Liver (tissue), 8 donors: ENCODE measurements at regions not wholly inside any gene's neighbourhood (a gene's known extent, or its start where the extent isn't known, plus 50 kb on each side); places are given as distances from the start of the nearest gene placed in this dataset.

Experiments
- DNase-seq: peaks from one replicate; pipeline ENCODE4 v3.0.0-alpha.2; 2017; ENCODE audit warnings: low spot score
- H3K27ac ChIP-seq, 2 donors: one replicate each; pipeline ENCODE4 v1.7.0; 2013; ENCODE audit warnings: inconsistent platforms in 2 of 2, low read length in 2 of 2, control low read depth in 1 of 2, low read depth in 1 of 2, mild to moderate bottlenecking in 1 of 2
- H3K27me3 ChIP-seq, 4 donors: one replicate each; pipeline versions ENCODE4 v1.6.1 to v1.7.0; 2013; ENCODE audit warnings: low read length in 3 of 4, inconsistent platforms in 1 of 4, mild to moderate bottlenecking in 1 of 4, moderate library complexity in 1 of 4; ENCODE audit not compliant: control insufficient read depth in 4 of 4, insufficient read depth in 4 of 4
- H3K36me3 ChIP-seq, 4 donors: one replicate each; pipeline versions ENCODE4 v1.6.1 to v1.7.0; 2013; ENCODE audit warnings: low read length in 3 of 4, mild to moderate bottlenecking in 3 of 4, low read depth in 1 of 4, moderate library complexity in 1 of 4; ENCODE audit not compliant: control insufficient read depth in 4 of 4, insufficient read depth in 3 of 4
- H3K4me1 ChIP-seq, 4 donors: one replicate each; pipeline versions ENCODE4 v1.6.1 to v1.7.0; 2013; ENCODE audit warnings: low read length in 3 of 4, mild to moderate bottlenecking in 3 of 4, moderate library complexity in 1 of 4; ENCODE audit not compliant: control insufficient read depth in 4 of 4, insufficient read depth in 4 of 4
- H3K4me3 ChIP-seq, 3 donors: one replicate each; pipeline versions ENCODE4 v1.6.1 to v1.7.0; 2013; ENCODE audit warnings: low read length in 3 of 3, control low read depth in 1 of 3, low read depth in 1 of 3, mild to moderate bottlenecking in 1 of 3
- H3K9ac ChIP-seq, 2 donors: one replicate each; pipeline ENCODE4 v1.7.0; 2013; ENCODE audit warnings: low read length in 2 of 2, mild to moderate bottlenecking in 2 of 2, moderate library complexity in 2 of 2, control low read depth in 1 of 2, low read depth in 1 of 2
- H3K9me3 ChIP-seq, 4 donors: one replicate each; pipeline versions ENCODE4 v1.6.1 to v1.7.0; 2013; ENCODE audit warnings: low read length in 3 of 4; ENCODE audit not compliant: control insufficient read depth in 4 of 4
- CTCF ChIP-seq: fragments of 150-350 bp; IDR thresholded peaks from 2 replicates; pipeline ENCODE4 v1.5.1; 2017; ENCODE audit warnings: improper control_type of control experiment, low read depth, low read length; ENCODE audit not compliant: missing input control
- EGR1 ChIP-seq, 2 donors: IDR thresholded peaks; 2 replicates each; pipeline ENCODE4 v1.6.1; 2016 to 2018; ENCODE audit warnings: antibody characterized with exemption in 2 of 2, low read depth in 2 of 2
- FOXA1 ChIP-seq: IDR thresholded peaks from 2 replicates; pipeline ENCODE4 v1.6.1; 2016; ENCODE audit warnings: antibody characterized with exemption
- FOXA2 ChIP-seq: IDR thresholded peaks from 2 replicates; pipeline ENCODE4 v1.6.1; 2016; ENCODE audit warnings: antibody characterized with exemption
- GABPA ChIP-seq, 2 donors: IDR thresholded peaks in 1 of 2; conservative IDR thresholded peaks in 1 of 2; 2 replicates each; pipeline ENCODE4 v1.6.1; 2016; ENCODE audit warnings: antibody characterized with exemption in 2 of 2, mild to moderate bottlenecking in 1 of 2, moderate library complexity in 1 of 2
- HNF4A ChIP-seq, 2 donors: conservative IDR thresholded peaks; 2 replicates each; pipeline ENCODE4 v1.6.1; 2016; ENCODE audit warnings: antibody characterized with exemption in 2 of 2, mild to moderate bottlenecking in 2 of 2
- HNF4G ChIP-seq: IDR thresholded peaks from 2 replicates; pipeline ENCODE4 v1.6.1; 2016; ENCODE audit warnings: antibody characterized with exemption
- JUND ChIP-seq, 2 donors: IDR thresholded peaks; 2 replicates each; pipeline ENCODE4 v1.6.1; 2016; ENCODE audit warnings: antibody characterized with exemption in 2 of 2
- MAX ChIP-seq: IDR thresholded peaks from 2 replicates; pipeline ENCODE4 v1.6.1; 2016; ENCODE audit warnings: antibody characterized with exemption
- NR2F2 ChIP-seq: IDR thresholded peaks from 2 replicates; pipeline ENCODE4 v1.6.1; 2016; ENCODE audit warnings: antibody characterized with exemption
- RAD21 ChIP-seq, 2 donors: IDR thresholded peaks; 2 replicates each; pipeline ENCODE4 v1.6.1; 2016; ENCODE audit warnings: antibody characterized with exemption in 2 of 2, mild to moderate bottlenecking in 2 of 2
- REST ChIP-seq: IDR thresholded peaks from 2 replicates; pipeline ENCODE4 v1.6.1; 2016; ENCODE audit warnings: antibody characterized with exemption, mild to moderate bottlenecking
- RXRA ChIP-seq, 2 donors: IDR thresholded peaks; 2 replicates each; pipeline ENCODE4 v1.6.1; 2017 to 2018; ENCODE audit warnings: antibody characterized with exemption in 2 of 2, mild to moderate bottlenecking in 1 of 2
- SP1 ChIP-seq: IDR thresholded peaks from 2 replicates; pipeline ENCODE4 v1.6.1; 2018; ENCODE audit warnings: antibody characterized with exemption, mild to moderate bottlenecking
- TAF1 ChIP-seq: conservative IDR thresholded peaks from 2 replicates; pipeline ENCODE4 v1.6.1; 2016; ENCODE audit warnings: antibody characterized with exemption, mild to moderate bottlenecking
- YY1 ChIP-seq: IDR thresholded peaks from 2 replicates; pipeline ENCODE4 v1.6.1; 2016; ENCODE audit warnings: antibody characterized with exemption, mild to moderate bottlenecking
- ZBTB33 ChIP-seq: IDR thresholded peaks from 2 replicates; pipeline ENCODE4 v1.6.1; 2016; ENCODE audit warnings: antibody characterized with exemption
- WGBS: extraction: QIAGEN DNeasy Blood & Tissue Kit; methylation state at CpG from one replicate; pipeline ENCODE4 v1.1.7; 2013; 5-methylcytosine and 5-hydroxymethylcytosine counted together
- donor health status: healthy.
- donor health status: healthy.
- donor health status: healthy.
- donor health status: healthy.
- donor health status: healthy.

GRCh38 chr2:234858145-234858544, 93.7 kb upstream of the SH3BP4 start:
- no peak overlapping the region for H3K9ac ChIP-seq
- 80% methylated on average over 7 of the region's 7 CpGs for WGBS
- DNase-seq = no peak
- TF ChIP-seq JUND (IDR thresholded peaks at IDR 0.05) (no peak), TAF1 (no peak), CTCF (no peak), EGR1 (IDR thresholded peaks at IDR 0.05; ENCODE audit: low read depth in 2 of 2) (no peak), YY1 (no peak), FOXA1 (no peak), HNF4A (conservative IDR thresholded peaks at IDR 0.05) (no peak), FOXA2 (no peak)
- H3K27me3 ChIP-seq = no peaks in the 10 kb centered on the region
- no peak overlapping the region for H3K27ac ChIP-seq
- H3K4me3 ChIP-seq = no peak overlapping the region
- H3K36me3 ChIP-seq = no peaks in the 10 kb centered on the region
- no peaks in the 10 kb centered on the region for H3K9me3 ChIP-seq
- H3K4me1 ChIP-seq = peaks cover 0 to 34% (median 19%) of the 10 kb centered on the region in 4 donors

GRCh38 chr2:234853729-234854128, 98.1 kb upstream of the SH3BP4 start:
- H3K36me3 ChIP-seq = no peaks in the 10 kb centered on the region
- H3K27me3 ChIP-seq = no peaks in the 10 kb centered on the region
- H3K9ac ChIP-seq = no peak overlapping the region
- peaks cover 0 to 13% (median 6%) of the 10 kb centered on the region in 4 donors for H3K4me1 ChIP-seq
- no peak for DNase-seq
- H3K4me3 ChIP-seq = no peak overlapping the region
- WGBS = 91% methylated on average over 2 of the region's 2 CpGs
- H3K27ac ChIP-seq = no peak overlapping the region
- TF ChIP-seq HNF4G (no peak), NR2F2 (no peak), FOXA2 (no peak), YY1 (no peak), RAD21 (IDR thresholded peaks at IDR 0.05) (no peak), TAF1 (no peak), ZBTB33 (no peak), EGR1 (IDR thresholded peaks at IDR 0.05; ENCODE audit: low read depth in 2 of 2) (no peak), HNF4A (conservative IDR thresholded peaks at IDR 0.05) (no peak), MAX (no peak), RXRA (IDR thresholded peaks at IDR 0.05) (no peak)
- H3K9me3 ChIP-seq = no peaks in the 10 kb centered on the region

GRCh38 chr2:234852941-234853340, 98.9 kb upstream of the SH3BP4 start:
- TF ChIP-seq RAD21 (IDR thresholded peaks at IDR 0.05) = no peak
- TF ChIP-seq EGR1 (IDR thresholded peaks at IDR 0.05; ENCODE audit: low read depth in 2 of 2) = no peak
- TF ChIP-seq TAF1 = no peak
- no peak for TF ChIP-seq FOXA2
- TF ChIP-seq HNF4A (conservative IDR thresholded peaks at IDR 0.05) = no peak
- TF ChIP-seq REST = no peak
- TF ChIP-seq CTCF = no peak
- no peak for TF ChIP-seq SP1
- TF ChIP-seq GABPA (IDR thresholded peaks at IDR 0.05 in 1 of 2, conservative IDR thresholded peaks at IDR 0.05 in 1 of 2) = no peak
- no peak for TF ChIP-seq NR2F2
- no peak for TF ChIP-seq HNF4G
- TF ChIP-seq RXRA (IDR thresholded peaks at IDR 0.05) = no peak
- Histone ChIP-seq H3K36me3 (no peaks in the 10 kb centered on the region), H3K4me3 (no peak overlapping the region), H3K27me3 (no peaks in the 10 kb centered on the region), H3K9ac (no peak overlapping the region), H3K27ac (no peak overlapping the region), H3K4me1 (peaks cover 0 to 11% (median 6%) of the 10 kb centered on the region in 4 donors), H3K9me3 (no peaks in the 10 kb centered on the region)
- WGBS = 90% methylated on average over 5 of the region's 5 CpGs
- DNase-seq = no peak
